GM12875 (cell line): ENCODE measurements at regions not wholly inside any gene's neighbourhood (a gene's known extent, or its start where the extent isn't known, plus 50 kb on each side); places are given as distances from the start of the nearest gene placed in this dataset.

Experiments
- H3K4me3 ChIP-seq: one replicate; pipeline ENCODE4 v1.5.1; 2011; ENCODE audit warnings: low read depth, low read length, control low read depth
- CTCF ChIP-seq: IDR thresholded peaks from 2 replicates; pipeline ENCODE4 v1.5.1; 2011; ENCODE audit warnings: low read depth, mild to moderate bottlenecking, control low read depth, inconsistent platforms, low read length, moderate library complexity, borderline replicate concordance; ENCODE audit not compliant: insufficient read depth

GRCh38 chr20:24050119-24050518 is 61.5 kb upstream of the GGTLC1 start:
- no peak for TF ChIP-seq CTCF
- no peak overlapping the region for H3K4me3 ChIP-seq

GRCh38 chr20:24049081-24049480 is 60.5 kb upstream of the GGTLC1 start:
- TF ChIP-seq CTCF = no peak
- no peak overlapping the region for H3K4me3 ChIP-seq

GRCh38 chr20:24048024-24048611 is 59.5 kb upstream of the GGTLC1 start:
- no peak for TF ChIP-seq CTCF

GRCh38 chr20:24046888-24047287 is 58.3 kb upstream of the GGTLC1 start:
- TF ChIP-seq CTCF = no peak
- no peak overlapping the region for H3K4me3 ChIP-seq

More at GRCh38 chr20:24048024-24048611, 59.5 kb upstream of the GGTLC1 start:
- H3K4me3 ChIP-seq = no peak overlapping the region

GRCh38 chr20:24045621-24046318 is 57.2 kb upstream of the GGTLC1 start:
- TF ChIP-seq CTCF = no peak
- H3K4me3 ChIP-seq = no peak overlapping the region

GRCh38 chr20:24043294-24043693 is 54.7 kb upstream of the GGTLC1 start:
- no peak for TF ChIP-seq CTCF
- H3K4me3 ChIP-seq = no peak overlapping the region

- no peak for TF ChIP-seq CTCF
- no peak overlapping the region for H3K4me3 ChIP-seq
These were observed 54.1 kb upstream of the GGTLC1 start for GRCh38 chr20:24042646-24043045.
